Activated T-cell treated with anti-CD3 and anti-CD28 coated beads, Interleukin-2, amount 50 U/mL, for 24 hours (primary cell): ENCODE measurements at regions not wholly inside any gene's neighbourhood (a gene's known extent, or its start where the extent isn't known, plus 50 kb on each side); places are given as distances from the start of the nearest gene placed in this dataset.

Experiments used
- DNase-seq: peaks from one replicate; pipeline ENCODE4 v3.0.0-alpha.2; 2020
- H3K27ac Mint-ChIP-seq: 2 replicates; pipeline ENCODE4 v1.8.0; 2020; ENCODE audit warnings: mild to moderate bottlenecking, mixed read lengths
- H3K27me3 Mint-ChIP-seq: 2 replicates; pipeline ENCODE4 v1.8.0; 2020; ENCODE audit warnings: mixed read lengths
- H3K36me3 Mint-ChIP-seq: 2 replicates; pipeline ENCODE4 v1.8.0; 2020; ENCODE audit warnings: low read depth, mixed read lengths
- H3K4me1 Mint-ChIP-seq: 2 replicates; pipeline ENCODE4 v1.8.0; 2020; ENCODE audit warnings: low read depth, mixed read lengths
- H3K4me3 Mint-ChIP-seq: 2 replicates; pipeline ENCODE4 v1.8.0; 2020; ENCODE audit warnings: mild to moderate bottlenecking, moderate library complexity, mixed read lengths
- H3K9me3 Mint-ChIP-seq: 2 replicates; pipeline ENCODE4 v1.8.0; 2020; ENCODE audit warnings: mixed read lengths

- H3K4me3 Mint-ChIP-seq, result no peak overlapping the region
- H3K27ac Mint-ChIP-seq, result no peak overlapping the region
- H3K27me3 Mint-ChIP-seq, result no peaks in the 10 kb centered on the region
- no peaks in the 10 kb centered on the region for H3K4me1 Mint-ChIP-seq
- no peak for DNase-seq
- peaks cover 18% of the 10 kb centered on the region for H3K9me3 Mint-ChIP-seq
- no peaks in the 10 kb centered on the region for H3K36me3 Mint-ChIP-seq
Measured at GRCh38 chr13:68369739-68370138, 1139.6 kb upstream of the PCDH9 start.

GRCh38 chr13:68368922-68369321, 1138.8 kb upstream of the PCDH9 start:
- no peak overlapping the region for H3K4me3 Mint-ChIP-seq
- H3K27me3 Mint-ChIP-seq, result no peaks in the 10 kb centered on the region
- DNase-seq, result no peak
- H3K4me1 Mint-ChIP-seq, result no peaks in the 10 kb centered on the region
- peaks cover 20% of the 10 kb centered on the region for H3K9me3 Mint-ChIP-seq
- H3K27ac Mint-ChIP-seq, result no peak overlapping the region
- H3K36me3 Mint-ChIP-seq, result no peaks in the 10 kb centered on the region

GRCh38 chr13:68359105-68359504, 1129.0 kb upstream of the PCDH9 start:
- no peak overlapping the region for H3K4me3 Mint-ChIP-seq
- H3K4me1 Mint-ChIP-seq, result no peaks in the 10 kb centered on the region
- no peak overlapping the region for H3K27ac Mint-ChIP-seq
- H3K9me3 Mint-ChIP-seq, result peaks cover 10% of the 10 kb centered on the region
- no peak for DNase-seq
- no peaks in the 10 kb centered on the region for H3K27me3 Mint-ChIP-seq
- no peaks in the 10 kb centered on the region for H3K36me3 Mint-ChIP-seq

- no peaks in the 10 kb centered on the region for H3K36me3 Mint-ChIP-seq
- DNase-seq, result no peak
- no peak overlapping the region for H3K27ac Mint-ChIP-seq
- H3K9me3 Mint-ChIP-seq, result peaks cover 11% of the 10 kb centered on the region
- no peaks in the 10 kb centered on the region for H3K4me1 Mint-ChIP-seq
- H3K27me3 Mint-ChIP-seq, result no peaks in the 10 kb centered on the region
- no peak overlapping the region for H3K4me3 Mint-ChIP-seq
Measured at GRCh38 chr13:68358294-68358705, 1128.2 kb upstream of the PCDH9 start.

GRCh38 chr13:68350554-68350953, 1120.4 kb upstream of the PCDH9 start:
- no peaks in the 10 kb centered on the region for H3K4me1 Mint-ChIP-seq
- no peak for DNase-seq
- H3K27me3 Mint-ChIP-seq, result no peaks in the 10 kb centered on the region
- no peak overlapping the region for H3K27ac Mint-ChIP-seq
- peaks cover 3% of the 10 kb centered on the region for H3K9me3 Mint-ChIP-seq
- H3K36me3 Mint-ChIP-seq, result no peaks in the 10 kb centered on the region
- no peak overlapping the region for H3K4me3 Mint-ChIP-seq

GRCh38 chr13:68347220-68347619, 1117.1 kb upstream of the PCDH9 start:
- Mint-ChIP-seq H3K27ac (no peak overlapping the region), H3K9me3 (peaks cover 18% of the 10 kb centered on the region), H3K4me3 (no peak overlapping the region), H3K27me3 (no peaks in the 10 kb centered on the region), H3K36me3 (no peaks in the 10 kb centered on the region), H3K4me1 (no peaks in the 10 kb centered on the region)
- DNase-seq, result no peak

- Mint-ChIP-seq H3K4me3 (no peak overlapping the region), H3K4me1 (no peaks in the 10 kb centered on the region), H3K27ac (no peak overlapping the region), H3K36me3 (no peaks in the 10 kb centered on the region), H3K9me3 (peaks cover 24% of the 10 kb centered on the region), H3K27me3 (no peaks in the 10 kb centered on the region)
- DNase-seq, result no peak
Measured at GRCh38 chr13:68345963-68346531, 1115.9 kb upstream of the PCDH9 start.

- DNase-seq, result no peak
- no peaks in the 10 kb centered on the region for H3K27me3 Mint-ChIP-seq
- no peak overlapping the region for H3K27ac Mint-ChIP-seq
- no peak overlapping the region for H3K4me3 Mint-ChIP-seq
- peaks cover 33% of the 10 kb centered on the region for H3K9me3 Mint-ChIP-seq
- H3K4me1 Mint-ChIP-seq, result no peaks in the 10 kb centered on the region
- H3K36me3 Mint-ChIP-seq, result no peaks in the 10 kb centered on the region
Measured at GRCh38 chr13:68323124-68323523, 1093.0 kb upstream of the PCDH9 start.

GRCh38 chr13:68319384-68319783, 1089.2 kb upstream of the PCDH9 start:
- Mint-ChIP-seq H3K36me3 (no peaks in the 10 kb centered on the region), H3K9me3 (peaks cover 44% of the 10 kb centered on the region), H3K27me3 (no peaks in the 10 kb centered on the region)

GRCh38 chr13:68304286-68304893, 1074.3 kb upstream of the PCDH9 start:
- no peaks in the 10 kb centered on the region for H3K4me1 Mint-ChIP-seq

More at GRCh38 chr13:68319384-68319783, 1089.2 kb upstream of the PCDH9 start:
- no peak overlapping the region for H3K27ac Mint-ChIP-seq
- H3K4me1 Mint-ChIP-seq, result no peaks in the 10 kb centered on the region
- DNase-seq, result no peak
- H3K4me3 Mint-ChIP-seq, result no peak overlapping the region

GRCh38 chr13:68293631-68294030, 1063.5 kb upstream of the PCDH9 start:
- Mint-ChIP-seq H3K4me1 (no peaks in the 10 kb centered on the region), H3K36me3 (no peaks in the 10 kb centered on the region), H3K27ac (no peak overlapping the region), H3K9me3 (peaks cover 8% of the 10 kb centered on the region), H3K27me3 (no peaks in the 10 kb centered on the region), H3K4me3 (no peak overlapping the region)
- no peak for DNase-seq

More at GRCh38 chr13:68304286-68304893, 1074.3 kb upstream of the PCDH9 start:
- Mint-ChIP-seq H3K36me3 (no peaks in the 10 kb centered on the region), H3K9me3 (peaks cover 19% of the 10 kb centered on the region), H3K4me3 (no peak overlapping the region), H3K27ac (no peak overlapping the region), H3K27me3 (no peaks in the 10 kb centered on the region)
- no peak for DNase-seq

GRCh38 chr13:68292601-68293000, 1062.5 kb upstream of the PCDH9 start:
- Mint-ChIP-seq H3K27me3 (no peaks in the 10 kb centered on the region), H3K36me3 (no peaks in the 10 kb centered on the region), H3K9me3 (peaks cover 11% of the 10 kb centered on the region), H3K4me3 (no peak overlapping the region), H3K27ac (no peak overlapping the region), H3K4me1 (no peaks in the 10 kb centered on the region)
- DNase-seq, result no peak

- Mint-ChIP-seq H3K4me1 (no peaks in the 10 kb centered on the region), H3K27me3 (no peaks in the 10 kb centered on the region), H3K4me3 (no peak overlapping the region), H3K27ac (no peak overlapping the region), H3K9me3 (peaks cover 11% of the 10 kb centered on the region), H3K36me3 (no peaks in the 10 kb centered on the region)
- DNase-seq, result no peak
Measured at GRCh38 chr13:68291595-68291994, 1061.5 kb upstream of the PCDH9 start.

- Mint-ChIP-seq H3K9me3 (peaks cover 19% of the 10 kb centered on the region), H3K4me3 (no peak overlapping the region), H3K27ac (no peak overlapping the region), H3K27me3 (no peaks in the 10 kb centered on the region), H3K36me3 (no peaks in the 10 kb centered on the region), H3K4me1 (no peaks in the 10 kb centered on the region)
- DNase-seq, result no peak
Measured at GRCh38 chr13:68275758-68276157, 1045.6 kb upstream of the PCDH9 start.

- Mint-ChIP-seq H3K4me1 (no peaks in the 10 kb centered on the region), H3K27ac (no peak overlapping the region), H3K9me3 (peaks cover 26% of the 10 kb centered on the region), H3K27me3 (no peaks in the 10 kb centered on the region), H3K36me3 (no peaks in the 10 kb centered on the region), H3K4me3 (no peak overlapping the region)
- no peak for DNase-seq
Measured at GRCh38 chr13:68272652-68273051, 1042.5 kb upstream of the PCDH9 start.
